GM12892 (cell line): ENCODE measurements at regions not wholly inside any gene's neighbourhood (a gene's known extent, or its start where the extent isn't known, plus 50 kb on each side); places are given as distances from the start of the nearest gene placed in this dataset.

Experiments
- DNase-seq: peaks from one replicate; pipeline ENCODE4 v3.0.0; 2011; ENCODE audit not compliant: insufficient read length
- FAIRE-seq: peaks from 2 replicates; lab custom pipeline; 2011; peaks lifted over from hg19 to GRCh38; lab: Jason Lieb, UNC
- POLR2A ChIP-seq: IDR thresholded peaks from 2 replicates; pipeline ENCODE4 v1.6.1; 2011; ENCODE audit warnings: low read depth, low read length, control low read depth
- POLR2AphosphoS5 ChIP-seq: IDR thresholded peaks from 2 replicates; pipeline ENCODE4 v1.6.1; 2011; ENCODE audit warnings: low read depth, low read length, control low read depth
- TAF1 ChIP-seq: IDR thresholded peaks from 2 replicates; pipeline ENCODE4 v1.6.1; 2011; ENCODE audit warnings: low read depth, mild to moderate bottlenecking, control low read depth, low read length, borderline replicate concordance

DNA sequence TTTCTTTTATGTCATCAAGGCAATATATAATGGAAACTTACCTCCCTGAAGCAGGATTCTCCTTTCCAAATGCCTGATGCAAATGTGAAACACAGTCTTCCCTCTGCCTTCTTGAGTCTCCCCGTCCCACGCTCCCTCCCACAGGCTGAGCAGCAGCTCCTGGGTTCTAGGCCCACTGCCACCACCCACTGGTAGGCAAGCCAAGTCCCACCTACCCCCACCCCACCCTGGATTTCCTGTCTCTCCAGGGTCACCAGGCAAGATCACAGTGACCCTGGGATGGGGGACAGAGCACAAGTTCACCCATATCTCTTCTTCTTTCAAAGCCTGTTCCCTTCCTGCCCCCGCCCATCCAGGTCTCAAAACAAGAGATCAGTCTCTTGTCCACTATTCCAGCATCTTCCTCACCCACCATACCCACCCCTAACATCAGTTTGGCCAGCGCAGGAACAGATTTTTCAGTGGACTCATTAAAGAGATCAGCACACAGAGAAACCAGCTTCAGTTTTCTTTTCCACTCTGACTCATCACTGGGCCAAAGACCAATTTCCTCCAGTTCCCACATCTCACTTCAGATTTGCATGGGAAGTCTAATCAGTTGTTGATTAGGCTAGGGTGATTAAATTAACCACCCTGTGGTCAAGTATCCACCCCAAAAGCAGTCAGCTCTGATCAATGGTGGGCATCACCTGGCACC, 151.5 kb downstream of the ACTL7B start:
- FAIRE-seq (no peak), DNase-seq (no peak)
- TF ChIP-seq POLR2A: no peak
- no peak for TF ChIP-seq POLR2AphosphoS5
- TF ChIP-seq TAF1: no peak

DNA sequence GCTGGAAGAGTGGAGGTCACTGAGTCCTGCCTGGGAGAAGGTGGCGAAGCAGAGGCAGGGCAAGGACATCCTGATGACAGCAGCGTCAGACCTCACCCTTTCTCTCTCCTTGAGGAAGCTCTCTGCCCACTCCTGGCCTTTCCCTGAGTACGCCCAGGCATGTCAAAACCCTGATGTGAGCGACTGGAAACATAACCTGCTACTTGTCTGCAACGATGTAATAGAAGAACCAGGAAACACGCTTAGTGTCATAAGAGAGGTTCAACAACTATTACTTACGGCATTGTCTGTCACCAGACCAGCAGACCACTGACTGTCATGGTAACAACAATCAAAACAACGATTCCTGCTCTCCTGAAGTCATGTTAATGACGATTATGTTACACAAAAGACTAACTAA, 152.4 kb downstream of the ACTL7B start:
- no peak for FAIRE-seq
- DNase-seq: no peak
- TF ChIP-seq POLR2AphosphoS5 (no peak), TAF1 (no peak), POLR2A (no peak)

DNA sequence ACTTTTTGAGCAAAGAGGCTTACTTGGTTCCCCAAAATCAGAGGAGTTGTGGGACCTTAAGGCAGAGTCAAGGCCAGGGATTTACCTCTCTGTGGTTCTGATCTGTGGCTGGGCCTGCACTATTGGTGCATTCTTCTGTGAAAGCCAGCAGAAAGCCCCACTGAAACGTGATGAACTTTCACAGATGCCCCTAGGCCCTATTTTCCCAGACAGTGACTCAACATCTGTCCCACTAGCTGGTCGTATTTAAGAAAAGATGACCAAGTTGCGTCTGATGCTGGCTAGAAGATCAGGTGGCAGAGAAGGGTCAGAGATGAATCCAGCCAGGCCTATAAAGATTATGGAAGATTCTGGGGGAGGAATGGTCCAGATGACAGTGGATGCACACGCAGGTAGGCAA, 153.1 kb downstream of the ACTL7B start:
- FAIRE-seq: no peak

DNA sequence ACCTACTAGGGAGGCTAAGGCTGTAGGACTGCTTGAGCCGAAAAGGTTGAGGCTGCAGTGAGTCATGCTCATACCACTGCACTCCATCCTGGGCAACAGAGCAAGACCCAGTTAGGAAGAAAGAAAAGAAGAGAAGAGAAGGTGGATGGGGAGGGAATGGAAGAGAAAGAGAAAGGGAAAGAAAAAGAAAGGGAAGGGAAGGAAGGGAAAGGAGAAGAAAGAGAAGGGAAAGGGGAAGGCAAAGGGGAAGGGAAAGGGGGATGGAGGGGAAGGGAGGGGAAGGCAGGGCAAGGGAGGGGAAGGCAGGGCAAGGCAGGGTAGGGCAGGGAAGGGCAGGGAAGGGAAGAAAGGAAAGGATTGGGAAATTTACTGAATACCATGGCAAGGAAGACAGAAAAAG, 157.0 kb downstream of the ACTL7B start:
- FAIRE-seq: no peak
- TF ChIP-seq POLR2AphosphoS5: no peak
- no peak for TF ChIP-seq TAF1
- no peak for TF ChIP-seq POLR2A

More for the DNA sequence above, 153.1 kb downstream of the ACTL7B start:
- TF ChIP-seq TAF1: no peak
- no peak for TF ChIP-seq POLR2AphosphoS5
- TF ChIP-seq POLR2A: no peak
- DNase-seq: no peak

DNA sequence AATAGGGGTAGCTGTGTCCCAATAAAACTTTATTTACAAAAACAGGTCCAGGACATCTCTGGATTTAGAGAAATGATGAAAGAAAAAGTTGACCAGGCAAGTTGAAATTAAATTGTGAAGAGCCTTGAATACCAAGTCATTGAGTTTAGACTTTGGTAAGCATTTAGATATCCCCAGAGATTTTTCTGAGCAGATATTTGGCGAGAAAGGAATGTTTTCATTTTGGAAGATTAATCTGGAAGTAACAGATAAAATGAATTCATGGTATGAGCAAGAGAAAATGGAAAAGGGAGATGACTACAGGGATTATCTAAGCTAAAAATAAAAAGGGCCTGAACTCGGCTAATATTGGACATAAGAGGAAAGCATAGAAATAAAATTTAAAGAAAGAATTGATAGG, 157.6 kb downstream of the ACTL7B start:
- TF ChIP-seq POLR2AphosphoS5: no peak
- TF ChIP-seq TAF1: no peak
- no peak for TF ChIP-seq POLR2A
- no peak for FAIRE-seq
- DNase-seq: no peak

More for the DNA sequence above, 157.0 kb downstream of the ACTL7B start:
- no peak for DNase-seq

- no peak for DNase-seq
- FAIRE-seq: no peak
- TF ChIP-seq POLR2A: no peak
Measured at GRCh38 chr9:108696156-108696555, 159.6 kb downstream of the ACTL7B start.

DNA sequence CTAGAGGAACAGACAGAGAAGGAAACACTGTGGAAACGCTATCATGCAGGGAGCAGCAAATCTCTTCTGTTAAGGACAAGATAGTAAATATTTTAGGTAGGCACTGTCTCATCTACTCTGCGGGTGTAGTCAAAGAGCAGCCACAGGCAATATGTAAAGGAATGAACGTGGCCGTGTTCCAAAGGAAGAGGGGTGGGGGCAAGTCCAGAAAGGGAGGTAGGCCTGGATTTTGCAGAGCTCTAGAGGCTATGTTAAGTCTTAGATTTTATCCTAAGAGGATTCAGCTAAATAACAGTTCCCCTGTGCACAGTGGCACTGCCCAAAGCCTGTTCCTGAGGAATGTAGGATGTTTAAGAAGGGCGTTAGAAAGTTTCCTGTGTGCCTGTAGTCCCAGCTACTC, 161.6 kb downstream of the ACTL7B start:
- no peak for FAIRE-seq
- TF ChIP-seq TAF1 (no peak), POLR2AphosphoS5 (no peak), POLR2A (no peak)
- no peak for DNase-seq

GRCh38 chr9:108691614-108692013, 164.2 kb downstream of the ACTL7B start:
- TF ChIP-seq POLR2A (no peak), POLR2AphosphoS5 (no peak), TAF1 (no peak)
- no peak for DNase-seq
- no peak for FAIRE-seq

DNA sequence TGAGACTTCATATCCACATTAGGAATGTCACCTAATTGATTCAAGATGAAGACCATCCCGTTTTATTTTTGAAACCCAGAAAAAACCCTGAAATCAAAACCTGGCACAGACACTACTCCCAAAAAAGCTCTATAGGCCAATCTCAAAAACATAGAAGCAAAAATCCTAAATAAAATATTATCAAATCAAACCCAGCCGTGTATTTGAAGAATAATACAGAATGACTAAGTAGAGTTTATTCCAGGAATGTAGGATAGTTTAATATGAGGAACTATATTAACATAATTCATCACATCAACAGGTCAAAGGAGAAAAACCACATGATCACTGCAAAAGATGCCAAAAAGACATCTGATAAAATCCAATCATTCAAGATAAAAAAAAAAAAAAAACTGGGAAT, 167.1 kb downstream of the ACTL7B start:
- DNase-seq (no peak), FAIRE-seq (no peak)
- TF ChIP-seq TAF1: no peak
- TF ChIP-seq POLR2A: no peak
- no peak for TF ChIP-seq POLR2AphosphoS5

- FAIRE-seq: no peak
- TF ChIP-seq POLR2A (no peak), POLR2AphosphoS5 (no peak), TAF1 (no peak)
- DNase-seq: no peak
Measured at GRCh38 chr9:108688051-108688450, 167.7 kb downstream of the ACTL7B start.

GRCh38 chr9:108687006-108687987, 168.5 kb downstream of the ACTL7B start:
- FAIRE-seq: no peak

More at GRCh38 chr9:108687006-108687987, 168.5 kb downstream of the ACTL7B start:
- no peak for DNase-seq
- TF ChIP-seq TAF1 (no peak), POLR2A (no peak), POLR2AphosphoS5 (no peak)
